DMS53 treated with DMSO at 0.1 percent for 48 hours (cell line): ENCODE measurements at regions not wholly inside any gene's neighbourhood (a gene's known extent, or its start where the extent isn't known, plus 50 kb on each side); places are given as distances from the start of the nearest gene placed in this dataset.
A peak's percentile ranks its signal among the peaks of the same experiment; 100 is the strongest.
"Not testable (repeated sequence)": the region's sequence is repeated elsewhere in the genome, so short reads cannot be mapped to it uniquely, and the experiment has no call there.

Experiments used
- DNase-seq: peaks from one replicate; lab custom pipeline; 2025; ENCODE audit not compliant: unreplicated experiment; lab: John Stamatoyannopoulos, UW

- peak; percentile 85 for DNase-seq
These were observed 83.3 kb upstream of the CREB5 start for GRCh38 chr7:28328822-28329660.

- no peak for DNase-seq
These were observed 82.5 kb upstream of the CREB5 start for GRCh38 chr7:28329661-28330363.

DNA sequence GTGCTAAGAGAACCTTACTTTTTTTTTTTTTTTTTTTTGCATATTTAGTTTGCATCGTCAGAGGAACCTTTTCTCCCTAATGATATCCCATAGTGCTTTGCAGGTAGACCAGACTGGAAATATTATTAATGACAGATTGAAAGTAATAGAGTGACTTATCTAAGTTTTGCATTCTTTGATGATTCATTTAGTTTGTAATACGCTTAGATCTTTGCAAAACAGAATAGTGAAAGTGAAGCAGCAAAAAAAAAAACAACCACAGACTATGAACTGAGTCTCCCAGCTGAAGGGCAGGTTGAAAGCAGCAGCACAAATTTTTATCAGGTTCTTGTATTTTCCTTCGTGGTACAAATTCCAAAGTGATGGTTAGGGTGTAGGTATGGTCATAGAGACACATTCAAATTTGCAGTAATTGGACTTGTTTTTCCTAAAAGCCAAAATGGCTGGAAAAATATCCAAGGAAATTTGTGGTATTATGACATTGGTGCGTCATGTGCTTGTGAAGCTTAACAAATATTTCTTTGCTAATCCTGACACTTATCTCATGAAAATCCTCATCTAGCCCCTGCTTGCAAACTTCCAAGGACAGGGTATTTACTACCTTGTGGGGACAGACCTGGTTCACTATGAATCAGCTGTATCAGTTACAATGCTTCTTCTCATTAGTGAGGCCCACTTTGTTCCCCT lies 81.8 kb upstream of the CREB5 start:
- DNase-seq, result no peak

GRCh38 chr7:28332046-28332445 lies 80.3 kb upstream of the CREB5 start:
- DNase-seq, result no peak

DNA sequence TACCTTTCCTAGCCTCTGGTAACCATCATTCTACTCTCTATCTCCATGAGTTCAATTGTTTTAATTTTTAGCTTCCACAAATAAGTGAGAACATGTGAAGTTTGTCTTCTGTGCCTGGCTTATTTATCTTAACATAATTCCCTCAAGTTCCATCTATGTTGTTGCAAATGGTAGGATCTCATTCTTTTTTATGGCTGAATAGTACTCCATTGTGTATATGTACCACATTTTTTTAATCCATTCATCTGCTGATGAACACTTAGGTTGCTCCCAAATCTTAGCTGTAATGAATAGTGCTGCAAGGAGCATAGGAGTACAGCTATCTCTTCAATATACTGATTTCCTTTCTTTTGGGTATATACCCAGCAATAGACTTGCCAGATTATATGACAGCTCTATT lies 78.8 kb upstream of the CREB5 start:
- not testable (repeated sequence) for DNase-seq

DNA sequence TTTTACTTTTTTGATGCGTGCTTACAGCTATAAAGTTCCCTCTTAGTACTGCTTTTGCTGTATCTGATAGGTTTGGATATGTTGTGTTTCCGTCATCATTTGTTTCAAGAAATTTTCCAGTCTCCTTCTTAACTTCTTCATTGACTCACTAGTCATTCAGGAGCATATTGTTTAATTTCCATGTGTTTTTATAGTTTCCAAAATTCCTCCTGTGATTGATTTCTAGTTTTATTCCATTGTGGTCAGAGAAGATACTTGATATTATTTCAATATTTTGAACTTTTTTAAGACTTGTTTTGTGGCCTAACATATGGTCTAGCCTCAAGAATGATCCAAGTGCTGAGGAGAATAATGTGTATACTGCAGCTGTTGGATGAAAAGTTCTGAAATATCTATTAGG lies 75.5 kb upstream of the CREB5 start:
- no peak for DNase-seq

DNA sequence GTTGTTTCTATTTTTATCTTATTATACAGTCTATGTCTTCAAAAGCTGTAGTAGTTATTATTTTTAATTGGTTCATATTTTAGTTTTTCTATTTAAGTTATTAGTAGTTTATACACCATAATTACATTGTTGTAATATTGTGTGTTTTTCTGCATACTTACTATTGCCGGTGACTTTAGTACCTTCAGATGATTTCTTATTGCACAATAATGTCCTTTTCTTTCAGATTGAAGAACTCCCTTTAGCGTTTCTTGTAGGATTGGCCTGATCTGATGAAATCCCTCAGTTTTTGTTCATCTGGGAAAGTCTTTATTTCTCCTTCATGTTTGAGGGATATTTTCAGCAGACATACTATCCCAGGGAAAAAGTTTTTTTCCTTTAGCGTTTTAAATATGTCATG lies 74.3 kb upstream of the CREB5 start:
- DNase-seq, result no peak

- no peak for DNase-seq
These were observed 68.9 kb upstream of the CREB5 start for GRCh38 chr7:28343462-28343861.

DNA sequence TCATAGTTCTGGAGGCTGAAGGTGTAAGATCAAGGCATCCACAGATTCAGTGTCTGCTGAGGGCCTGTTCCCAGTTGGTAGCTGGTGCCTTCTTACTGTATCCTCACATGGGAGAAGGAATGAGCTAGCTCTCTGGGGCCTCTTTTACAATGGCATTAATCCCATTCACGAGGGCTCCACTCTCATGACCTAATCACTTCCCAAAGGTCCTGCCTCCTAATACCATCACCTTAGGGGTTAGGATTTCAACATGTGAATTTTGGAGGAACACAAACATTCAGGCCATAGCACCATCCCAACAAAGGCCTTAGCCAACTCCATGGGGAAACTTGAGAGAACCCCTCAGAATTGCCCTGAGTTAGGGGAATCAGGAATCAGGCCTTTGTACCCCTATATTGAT lies 66.1 kb upstream of the CREB5 start:
- no peak for DNase-seq

GRCh38 chr7:28346676-28347363 lies 65.5 kb upstream of the CREB5 start:
- no peak for DNase-seq

- no peak for DNase-seq
These were observed 64.6 kb upstream of the CREB5 start for GRCh38 chr7:28347475-28348318.

GRCh38 chr7:28348636-28349035 lies 63.7 kb upstream of the CREB5 start:
- DNase-seq, result no peak

GRCh38 chr7:28349637-28350036 lies 62.7 kb upstream of the CREB5 start:
- peak; percentile 98 for DNase-seq

GRCh38 chr7:28350662-28351061 lies 61.7 kb upstream of the CREB5 start:
- DNase-seq, result no peak

DNA sequence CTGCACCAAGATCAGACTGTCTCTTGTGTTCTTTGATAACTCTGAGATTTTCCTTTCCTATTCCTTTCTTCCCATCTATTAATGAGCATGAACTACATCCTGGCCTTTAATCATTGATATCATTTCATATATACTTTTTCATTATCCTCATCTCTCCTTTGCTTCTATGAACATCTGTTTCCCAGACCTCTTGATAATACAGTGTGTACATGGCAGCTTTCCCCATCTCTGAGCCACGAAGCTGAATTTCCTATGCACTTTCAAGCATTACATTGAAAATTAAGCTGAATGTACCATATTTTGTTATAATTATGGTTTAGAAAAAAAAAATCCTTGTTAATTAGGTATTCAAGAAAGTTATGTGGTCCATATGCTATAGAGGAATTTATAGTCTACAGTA lies 60.9 kb upstream of the CREB5 start:
- DNase-seq, result no peak

DNA sequence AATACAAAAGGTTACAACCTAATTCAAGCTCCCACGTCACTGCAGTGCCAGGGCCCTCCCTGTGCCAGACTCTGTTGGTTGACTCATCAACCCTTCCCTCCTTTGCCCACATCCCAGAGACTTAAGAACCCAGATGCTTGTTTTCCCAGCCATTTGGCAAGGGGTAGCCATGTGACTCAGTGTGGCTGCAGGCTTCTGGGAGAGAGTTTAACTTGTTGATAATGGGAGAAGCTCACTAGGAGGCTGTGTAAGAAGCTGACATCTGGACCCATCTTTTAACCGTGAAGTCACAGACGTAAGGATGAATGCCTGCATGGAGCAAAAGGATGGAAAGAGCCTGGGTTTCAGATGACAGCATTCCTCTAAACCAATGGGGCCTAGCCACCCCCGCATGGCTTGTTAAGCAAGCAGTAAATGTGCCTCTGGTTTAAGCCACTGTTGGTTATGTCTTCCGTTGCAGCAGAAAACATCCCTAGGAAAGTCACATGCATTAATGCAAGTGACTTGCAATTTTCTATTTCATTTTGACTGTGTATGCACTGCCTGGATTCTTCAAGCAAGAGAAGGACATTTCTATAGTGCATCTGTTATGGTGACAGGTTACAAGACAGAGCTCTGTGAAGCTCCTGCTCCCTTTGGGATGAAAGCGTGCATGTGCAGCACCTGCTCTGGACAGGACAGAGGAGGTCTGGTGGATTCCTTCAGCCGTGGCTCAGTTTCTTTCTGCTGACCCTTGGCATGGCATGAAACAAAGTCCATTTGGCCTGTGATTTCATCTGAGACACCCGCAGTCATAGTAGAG lies 57.5 kb upstream of the CREB5 start:
- peak; percentile 75 for DNase-seq

DNA sequence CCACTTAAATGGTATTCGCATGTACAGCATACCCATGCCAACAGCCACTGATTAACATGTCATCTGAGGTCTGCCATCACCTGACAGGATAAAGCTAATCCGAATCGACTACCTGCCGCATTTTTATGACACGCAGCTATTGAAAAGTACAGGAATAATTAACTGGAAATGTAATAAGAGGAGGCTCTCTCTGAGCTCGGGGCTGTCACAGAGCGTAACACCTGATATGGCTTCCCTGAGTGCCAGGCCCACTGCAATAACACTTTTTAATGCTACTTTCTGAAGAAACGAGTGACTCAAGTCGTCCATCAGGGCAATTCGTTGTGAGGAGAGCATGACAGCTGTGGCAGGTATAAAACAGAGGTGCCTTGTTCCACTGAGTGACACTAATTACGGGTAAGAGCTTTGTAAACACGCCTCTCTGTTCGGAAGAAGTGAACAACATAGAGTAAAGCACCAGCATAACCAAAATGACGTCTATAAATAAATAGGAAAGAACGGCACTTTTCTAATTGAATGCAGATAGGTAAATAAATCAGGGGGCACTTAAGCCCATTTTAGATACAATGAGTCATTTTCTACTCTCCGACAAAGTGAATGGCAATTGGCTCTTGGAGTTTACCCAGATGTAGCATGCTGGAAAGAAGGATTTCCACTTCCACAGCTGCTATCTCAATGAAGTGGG lies 56.5 kb upstream of the CREB5 start:
- DNase-seq, result peak; percentile 100

DNA sequence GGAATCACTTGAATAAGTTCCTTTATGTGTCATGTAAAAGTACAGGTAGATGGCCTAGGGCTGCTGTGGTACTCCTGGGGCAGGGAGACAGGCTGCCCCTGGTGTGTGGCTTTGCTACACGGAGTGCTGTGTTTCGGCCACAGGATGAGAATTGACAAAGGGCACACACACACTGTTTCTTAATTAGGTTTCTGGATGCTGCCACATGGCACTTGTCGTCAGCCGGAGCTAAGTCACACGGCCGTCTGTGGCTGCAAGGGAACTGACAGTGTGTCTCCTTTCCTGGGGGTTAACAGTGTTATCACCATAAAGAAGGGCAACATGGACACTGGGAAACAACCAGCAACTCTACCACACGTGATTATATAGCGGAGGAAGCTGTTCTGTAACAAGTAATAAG lies 55.7 kb upstream of the CREB5 start:
- no peak for DNase-seq

- DNase-seq, result peak; percentile 63
These were observed 53.9 kb upstream of the CREB5 start for GRCh38 chr7:28358423-28358868.
